ENCODE measurements at regions not wholly inside any gene's neighbourhood (a gene's known extent, or its start where the extent isn't known, plus 50 kb on each side); places are given as distances from the start of the nearest gene placed in this dataset.

GRCh38 chr1:231108516-231109302 is 53.1 kb upstream of the TRIM67 start:
- no peak for DNase-seq

- DNase-seq: peak; percentile 30
Measured at GRCh38 chr1:231107600-231108326, 54.1 kb upstream of the TRIM67 start.

DNA sequence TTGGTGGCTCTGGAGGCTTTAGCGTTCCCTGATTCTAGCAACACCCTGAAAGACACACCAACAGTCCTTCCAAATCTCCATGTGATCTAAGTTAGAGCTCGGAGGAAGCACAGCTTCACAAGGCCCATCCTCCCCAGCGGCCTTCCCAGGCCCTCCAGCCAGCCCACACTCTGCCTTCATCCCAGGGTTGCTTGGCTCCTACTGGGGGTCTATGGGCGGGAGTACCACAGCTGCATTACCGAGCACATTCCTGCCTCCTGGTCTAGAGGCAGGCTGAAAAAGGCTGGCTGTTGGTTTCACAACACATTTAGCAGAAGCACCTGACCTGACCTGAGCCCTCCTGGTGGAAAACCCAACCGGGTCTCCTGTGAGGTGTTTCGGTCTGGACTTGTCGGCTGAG is 54.7 kb upstream of the TRIM67 start:
- DNase-seq: no peak

DNA sequence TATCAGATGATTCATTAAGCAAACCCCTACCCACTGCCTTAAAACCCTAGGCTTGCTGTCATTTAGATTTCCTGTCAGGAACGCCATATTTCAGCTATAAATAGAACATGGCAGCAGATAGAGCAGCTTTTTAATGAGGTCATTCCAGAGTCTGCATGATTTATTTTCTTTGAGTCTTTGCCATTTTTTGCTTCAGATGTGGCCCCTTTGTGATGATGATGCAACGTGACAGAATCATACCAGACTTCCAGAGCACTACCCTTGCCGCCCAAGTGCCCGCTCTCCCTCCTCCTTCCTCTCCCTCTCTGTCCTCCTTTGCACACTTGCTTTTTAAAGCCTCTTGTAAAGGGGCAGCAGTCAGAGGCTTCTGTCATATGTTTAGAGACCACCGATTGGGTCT is 55.5 kb upstream of the TRIM67 start:
- DNase-seq: no peak

- no peak for DNase-seq
Measured at GRCh38 chr1:231104917-231105316, 56.9 kb upstream of the TRIM67 start.

GRCh38 chr1:231103961-231104360 is 57.9 kb upstream of the TRIM67 start:
- no peak for DNase-seq

- DNase-seq: no peak
Measured at GRCh38 chr1:231099996-231100767, 60.1 kb upstream of the FAM89A start.

DNA sequence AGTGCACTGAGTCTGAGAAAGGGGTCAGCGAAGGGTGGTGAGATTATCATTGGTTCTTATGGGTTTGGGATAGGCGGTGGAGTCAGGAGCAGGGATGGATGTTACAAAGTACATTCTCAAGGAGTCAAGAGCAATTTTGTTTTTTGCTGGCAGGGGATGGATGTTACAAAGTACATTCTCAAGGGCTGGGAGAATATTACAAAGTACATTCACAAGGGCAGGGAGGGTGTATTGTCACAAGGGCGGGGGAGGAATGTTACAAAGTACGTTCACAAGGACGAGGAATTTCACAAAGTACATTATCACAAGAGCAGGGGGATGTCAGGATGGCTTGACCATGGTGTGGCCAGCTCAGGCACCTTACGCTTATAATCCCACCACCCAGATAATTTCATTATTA is 59.3 kb upstream of the FAM89A start:
- DNase-seq: no peak

GRCh38 chr1:231095595-231095994 is 55.5 kb upstream of the FAM89A start:
- no peak for DNase-seq

- no peak for DNase-seq
Measured at GRCh38 chr1:231094421-231094820, 54.4 kb upstream of the FAM89A start.

GRCh38 chr1:231093156-231093922 is 53.3 kb upstream of the FAM89A start:
- DNase-seq: no peak

DNA sequence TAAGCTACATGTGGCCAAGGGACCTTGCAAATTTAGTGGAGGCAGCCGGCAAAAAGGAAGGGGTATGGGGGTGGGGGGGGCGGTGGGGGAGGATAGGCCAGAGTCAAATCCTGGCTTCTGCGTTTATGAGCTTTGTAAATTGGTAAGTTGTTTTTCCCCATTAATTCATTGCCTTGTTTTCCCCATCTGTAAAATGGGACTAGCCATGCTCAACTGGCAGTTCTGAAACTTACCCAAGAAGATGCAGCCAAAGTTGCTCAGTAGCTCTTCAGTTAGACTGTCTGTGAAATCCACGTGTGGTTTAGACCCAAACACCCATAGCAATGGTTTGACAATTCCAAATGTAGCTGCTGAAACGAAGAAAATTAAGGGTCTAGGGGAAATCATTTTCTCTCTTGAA is 52.3 kb upstream of the FAM89A start:
- DNase-seq: no peak

DNA sequence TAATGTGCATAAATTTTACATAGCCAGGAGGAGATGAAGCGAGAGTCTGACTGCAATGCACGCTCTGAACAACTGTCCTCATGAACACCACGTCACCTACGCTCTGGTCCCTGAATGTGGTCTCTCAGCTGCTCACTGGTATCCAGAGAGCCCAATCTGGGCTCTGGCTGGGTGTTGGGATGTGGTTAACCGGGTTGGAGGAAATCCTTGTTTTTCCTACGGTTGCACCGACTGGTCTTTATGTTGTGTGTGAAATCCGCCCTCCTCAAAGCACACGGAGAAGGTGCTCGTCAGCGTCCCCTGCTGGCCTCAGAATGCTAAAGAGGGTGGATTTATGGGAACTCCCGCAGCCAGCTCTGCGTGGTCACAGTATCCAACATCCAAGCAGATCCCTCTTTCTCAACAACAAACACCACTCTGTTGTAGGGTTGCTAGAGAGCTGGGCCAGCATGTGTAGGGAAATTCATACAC is 51.8 kb upstream of the FAM89A start:
- DNase-seq: no peak

GRCh38 chr1:231091415-231091814 is 51.4 kb upstream of the FAM89A start:
- DNase-seq: no peak

Measured in NCI-H2107 (cell line).